WTC11 (cell line): ENCODE measurements at regions not wholly inside any gene's neighbourhood (a gene's known extent, or its start where the extent isn't known, plus 50 kb on each side); places are given as distances from the start of the nearest gene placed in this dataset.

Experiments
- ATAC-seq: fragments of 200-7000 bp; cut with Tn5 transposase; 2 replicates; pipeline ENCODE4 v1.10.0; 2021; ENCODE audit warnings: mild to moderate bottlenecking, moderate library complexity
- CTCF ChIA-PET: fragments of 300-600 bp; sonication (Branson Sonifier 250); formaldehyde crosslinking; loops from one replicate; lab custom pipeline; 2021; ENCODE audit warnings: antibody characterized with exemption; lab: Charles Lee
- POLR2A ChIA-PET: fragments of 350-600 bp; sonication (Branson Sonifier 250); formaldehyde crosslinking; loops from one replicate; lab custom pipeline; 2021; ENCODE audit warnings: antibody characterized with exemption; lab: Charles Lee
- DNase-seq: peaks from one replicate; pipeline ENCODE4 v3.0.0; 2021; ENCODE audit warnings: low spot score
- H3K27ac Mint-ChIP-seq: 2 replicates; pipeline ENCODE4 v1.8.0; 2021; ENCODE audit warnings: mixed read lengths
- H3K27me3 Mint-ChIP-seq: 2 replicates; pipeline ENCODE4 v1.8.0; 2021; ENCODE audit warnings: low read depth, mild to moderate bottlenecking, moderate library complexity, mixed read lengths
- H3K36me3 Mint-ChIP-seq: 2 replicates; pipeline ENCODE4 v1.8.0; 2021; ENCODE audit warnings: mixed read lengths
- H3K4me1 Mint-ChIP-seq: 2 replicates; pipeline ENCODE4 v1.8.0; 2022; ENCODE audit warnings: mixed read lengths
- H3K4me3 Mint-ChIP-seq: 2 replicates; pipeline ENCODE4 v1.8.0; 2021; ENCODE audit warnings: mild to moderate bottlenecking, moderate library complexity, mixed read lengths
- H3K9me3 Mint-ChIP-seq: 2 replicates; pipeline ENCODE4 v1.8.0; 2021; ENCODE audit warnings: mixed read lengths
- ATF1 ChIP-seq: sonication (generic); formaldehyde crosslinking; IDR thresholded peaks from 2 replicates; pipeline ENCODE4 v1.8.1; 2023; ENCODE audit warnings: mild to moderate bottlenecking, moderate library complexity, missing genetic modification reagents
- ATF2 ChIP-seq: sonication (generic); formaldehyde crosslinking; IDR thresholded peaks from 2 replicates; pipeline ENCODE4 v1.8.1; 2022; ENCODE audit warnings: low read depth, missing genetic modification reagents, borderline replicate concordance
- CDX4 ChIP-seq: fragments of 250-450 bp; sonication (Bioruptor Pico); IDR thresholded peaks from 2 replicates; pipeline ENCODE4 v1.9.0; 2021; ENCODE audit warnings: moderate library complexity, mild to moderate bottlenecking, inconsistent platforms, borderline replicate concordance
- FOXJ3 ChIP-seq: sonication (generic); formaldehyde crosslinking; IDR thresholded peaks from 2 replicates; pipeline ENCODE4 v1.9.0; 2021; ENCODE audit warnings: missing genetic modification reagents, mild to moderate bottlenecking, borderline replicate concordance
- NR1H2 ChIP-seq: sonication (generic); formaldehyde crosslinking; IDR thresholded peaks from 2 replicates; pipeline ENCODE4 v1.9.0; 2021; ENCODE audit warnings: mild to moderate bottlenecking, moderate library complexity, missing genetic modification reagents
- NR2C2 ChIP-seq: sonication (generic); formaldehyde crosslinking; IDR thresholded peaks from 2 replicates; pipeline ENCODE4 v1.8.0; 2022; ENCODE audit warnings: mild to moderate bottlenecking, missing genetic modification reagents
- ZNF232 ChIP-seq: sonication (generic); formaldehyde crosslinking; IDR thresholded peaks from 2 replicates; pipeline ENCODE4 v1.8.0; 2022; ENCODE audit warnings: mild to moderate bottlenecking, missing genetic modification reagents
- ZNF317 ChIP-seq: sonication (generic); formaldehyde crosslinking; IDR thresholded peaks from 2 replicates; pipeline ENCODE4 v1.8.1; 2023; ENCODE audit warnings: low read depth, mild to moderate bottlenecking, moderate library complexity, missing genetic modification reagents, borderline replicate concordance
- ZNF396 ChIP-seq: fragments of 250-450 bp; sonication (Bioruptor Pico); IDR thresholded peaks from 2 replicates; pipeline ENCODE4 v1.8.0; 2021; ENCODE audit warnings: mild to moderate bottlenecking, moderate library complexity, borderline replicate concordance
- ZNF416 ChIP-seq: fragments of 250-450 bp; sonication (Bioruptor Pico); IDR thresholded peaks from 2 replicates; pipeline ENCODE4 v1.9.0; 2021; ENCODE audit warnings: mild to moderate bottlenecking, inconsistent platforms
- ZNF423 ChIP-seq: fragments of 250-450 bp; sonication (Bioruptor Pico); IDR thresholded peaks from 2 replicates; pipeline ENCODE4 v2.1.2; 2022; ENCODE audit warnings: mild to moderate bottlenecking, moderate library complexity
- TF ChIP-seq, protein P1 (sequence below): sonication (generic); formaldehyde crosslinking; IDR thresholded peaks from 2 replicates; pipeline ENCODE4 v1.8.0; 2023; ENCODE audit warnings: missing genetic modification reagents
- TF ChIP-seq, protein P2 (sequence below): sonication (generic); formaldehyde crosslinking; IDR thresholded peaks from 2 replicates; pipeline ENCODE4 v1.8.1; 2023; ENCODE audit warnings: mild to moderate bottlenecking, missing genetic modification reagents, borderline replicate concordance
- TF ChIP-seq, protein P3 (sequence below): sonication (generic); formaldehyde crosslinking; IDR thresholded peaks from 2 replicates; pipeline ENCODE4 v1.8.1; 2022; ENCODE audit warnings: mild to moderate bottlenecking, missing genetic modification reagents, moderate library complexity, borderline replicate concordance

DNA sequence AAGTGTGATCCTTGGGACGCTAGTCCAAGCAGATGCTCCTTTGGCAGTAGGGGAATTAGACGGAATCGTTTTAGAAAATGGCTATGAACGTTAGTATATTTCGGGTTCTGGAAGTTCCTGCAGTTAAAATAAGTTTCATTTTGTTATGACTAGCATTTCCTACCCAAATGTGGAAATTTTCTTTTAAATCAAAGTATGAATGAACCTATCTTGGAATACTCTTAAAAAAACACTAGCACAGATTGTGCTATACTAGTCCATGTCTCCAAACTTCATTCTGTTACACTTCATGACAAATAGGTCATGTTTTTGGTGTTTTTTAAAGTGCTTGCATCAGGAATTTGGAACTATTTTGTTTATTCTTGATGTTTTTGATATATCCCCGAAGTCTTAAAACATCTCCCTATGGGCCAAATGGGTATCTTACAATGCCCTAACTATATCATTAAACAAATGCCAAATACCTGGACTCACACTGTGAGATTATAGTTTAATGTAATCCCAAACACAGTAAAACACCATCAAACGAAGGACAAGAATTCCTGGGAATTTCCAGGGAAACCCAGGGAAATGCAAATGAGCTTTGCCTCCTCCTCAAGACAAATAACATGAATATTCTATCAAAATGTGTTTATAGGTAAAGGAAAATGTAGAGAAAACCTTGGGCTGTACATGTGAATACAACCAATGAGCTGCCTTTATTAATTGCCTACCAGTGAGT, 75.9 kb upstream of the PTPRZ1 start (continued):
- TF ChIP-seq, protein P1, sequence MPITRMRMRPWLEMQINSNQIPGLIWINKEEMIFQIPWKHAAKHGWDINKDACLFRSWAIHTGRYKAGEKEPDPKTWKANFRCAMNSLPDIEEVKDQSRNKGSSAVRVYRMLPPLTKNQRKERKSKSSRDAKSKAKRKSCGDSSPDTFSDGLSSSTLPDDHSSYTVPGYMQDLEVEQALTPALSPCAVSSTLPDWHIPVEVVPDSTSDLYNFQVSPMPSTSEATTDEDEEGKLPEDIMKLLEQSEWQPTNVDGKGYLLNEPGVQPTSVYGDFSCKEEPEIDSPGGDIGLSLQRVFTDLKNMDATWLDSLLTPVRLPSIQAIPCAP = no peak
- TF ChIP-seq ZNF423 = no peak
- TF ChIP-seq ATF2 (CRISPR knock-in tag) = no peak
- no peak for TF ChIP-seq ZNF416
- TF ChIP-seq NR2C2 (CRISPR knock-in tag) = no peak
- TF ChIP-seq, protein P2, sequence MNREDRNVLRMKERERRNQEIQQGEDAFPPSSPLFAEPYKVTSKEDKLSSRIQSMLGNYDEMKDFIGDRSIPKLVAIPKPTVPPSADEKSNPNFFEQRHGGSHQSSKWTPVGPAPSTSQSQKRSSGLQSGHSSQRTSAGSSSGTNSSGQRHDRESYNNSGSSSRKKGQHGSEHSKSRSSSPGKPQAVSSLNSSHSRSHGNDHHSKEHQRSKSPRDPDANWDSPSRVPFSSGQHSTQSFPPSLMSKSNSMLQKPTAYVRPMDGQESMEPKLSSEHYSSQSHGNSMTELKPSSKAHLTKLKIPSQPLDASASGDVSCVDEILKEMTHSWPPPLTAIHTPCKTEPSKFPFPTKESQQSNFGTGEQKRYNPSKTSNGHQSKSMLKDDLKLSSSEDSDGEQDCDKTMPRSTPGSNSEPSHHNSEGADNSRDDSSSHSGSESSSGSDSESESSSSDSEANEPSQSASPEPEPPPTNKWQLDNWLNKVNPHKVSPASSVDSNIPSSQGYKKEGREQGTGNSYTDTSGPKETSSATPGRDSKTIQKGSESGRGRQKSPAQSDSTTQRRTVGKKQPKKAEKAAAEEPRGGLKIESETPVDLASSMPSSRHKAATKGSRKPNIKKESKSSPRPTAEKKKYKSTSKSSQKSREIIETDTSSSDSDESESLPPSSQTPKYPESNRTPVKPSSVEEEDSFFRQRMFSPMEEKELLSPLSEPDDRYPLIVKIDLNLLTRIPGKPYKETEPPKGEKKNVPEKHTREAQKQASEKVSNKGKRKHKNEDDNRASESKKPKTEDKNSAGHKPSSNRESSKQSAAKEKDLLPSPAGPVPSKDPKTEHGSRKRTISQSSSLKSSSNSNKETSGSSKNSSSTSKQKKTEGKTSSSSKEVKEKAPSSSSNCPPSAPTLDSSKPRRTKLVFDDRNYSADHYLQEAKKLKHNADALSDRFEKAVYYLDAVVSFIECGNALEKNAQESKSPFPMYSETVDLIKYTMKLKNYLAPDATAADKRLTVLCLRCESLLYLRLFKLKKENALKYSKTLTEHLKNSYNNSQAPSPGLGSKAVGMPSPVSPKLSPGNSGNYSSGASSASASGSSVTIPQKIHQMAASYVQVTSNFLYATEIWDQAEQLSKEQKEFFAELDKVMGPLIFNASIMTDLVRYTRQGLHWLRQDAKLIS (CRISPR knock-in tag) = no peak

DNA sequence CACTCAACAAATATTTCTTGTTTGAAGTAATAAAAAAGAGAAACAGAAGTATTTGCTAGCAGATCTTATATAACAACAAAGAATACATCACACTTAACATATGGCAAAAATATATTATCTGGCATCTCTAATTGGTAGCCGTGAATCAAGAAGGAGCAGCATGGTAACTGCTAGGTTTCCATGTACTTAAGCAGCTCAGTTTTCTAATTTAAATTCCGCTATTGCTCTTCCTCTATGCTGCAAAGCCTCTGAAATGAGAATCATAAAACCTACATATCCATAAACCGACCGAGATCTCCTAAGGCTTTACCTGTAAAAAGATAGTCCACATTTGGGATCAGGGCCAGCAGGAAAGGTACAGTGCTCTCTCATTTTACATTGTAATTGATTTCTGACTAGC, 76.6 kb upstream of the PTPRZ1 start:
- Mint-ChIP-seq H3K4me1 (peaks cover 52% of the 10 kb centered on the region), H3K36me3 (peaks cover 10% of the 10 kb centered on the region), H3K27me3 (no peaks in the 10 kb centered on the region), H3K27ac (0 out of 2 replicates have a peak overlapping the region, but pooled peaks have one; percentile 3), H3K4me3 (no peak overlapping the region), H3K9me3 (peaks cover 12% of the 10 kb centered on the region)
- TF ChIP-seq, protein P3, sequence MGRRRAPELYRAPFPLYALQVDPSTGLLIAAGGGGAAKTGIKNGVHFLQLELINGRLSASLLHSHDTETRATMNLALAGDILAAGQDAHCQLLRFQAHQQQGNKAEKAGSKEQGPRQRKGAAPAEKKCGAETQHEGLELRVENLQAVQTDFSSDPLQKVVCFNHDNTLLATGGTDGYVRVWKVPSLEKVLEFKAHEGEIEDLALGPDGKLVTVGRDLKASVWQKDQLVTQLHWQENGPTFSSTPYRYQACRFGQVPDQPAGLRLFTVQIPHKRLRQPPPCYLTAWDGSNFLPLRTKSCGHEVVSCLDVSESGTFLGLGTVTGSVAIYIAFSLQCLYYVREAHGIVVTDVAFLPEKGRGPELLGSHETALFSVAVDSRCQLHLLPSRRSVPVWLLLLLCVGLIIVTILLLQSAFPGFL (CRISPR knock-in tag) = no peak
- TF ChIP-seq FOXJ3 (CRISPR knock-in tag) (no peak), ATF1 (CRISPR knock-in tag) (no peak), NR1H2 (no peak), ZNF396 (CRISPR knock-in tag) (no peak), CDX4 (CRISPR knock-in tag) (no peak), ZNF317 (no peak), ZNF232 (CRISPR knock-in tag) (no peak), NR2C2 (CRISPR knock-in tag) (no peak)
- TF ChIP-seq, protein P1 = no peak
- CTCF ChIA-PET = interaction anchor here (2.0 kb wide), 1 partner anchor 198 kb away, joined by 8 read pairs; no protein-coding TSS in a partner anchor
- POLR2A ChIA-PET = no interaction called here
- ATAC-seq = no peak
- DNase-seq = no peak
